ES-I3 (cell line): ENCODE measurements at regions not wholly inside any gene's neighbourhood (a gene's known extent, or its start where the extent isn't known, plus 50 kb on each side); places are given as distances from the start of the nearest gene placed in this dataset.
"Not testable (repeated sequence)": the region's sequence is repeated elsewhere in the genome, so short reads cannot be mapped to it uniquely, and the experiment has no call there.

Experiments used
- H3K36me3 ChIP-seq: 2 replicates; pipeline ENCODE4 v1.6.1; 2013; ENCODE audit warnings: mild to moderate bottlenecking, low read length, control low read depth, moderate library complexity; ENCODE audit not compliant: insufficient read depth
- H3K4me1 ChIP-seq: 2 replicates; pipeline ENCODE4 v1.6.1; 2013; ENCODE audit warnings: mild to moderate bottlenecking, control low read depth, low read length; ENCODE audit not compliant: insufficient read depth
- H3K9ac ChIP-seq: 2 replicates; pipeline ENCODE4 v1.6.1; 2013; ENCODE audit warnings: low read depth, mild to moderate bottlenecking, low read length, moderate library complexity
- H3K9me3 ChIP-seq: 2 replicates; pipeline ENCODE4 v1.6.1; 2013; ENCODE audit warnings: mild to moderate bottlenecking, low read length, moderate library complexity; ENCODE audit not compliant: control insufficient read depth, insufficient read depth

DNA sequence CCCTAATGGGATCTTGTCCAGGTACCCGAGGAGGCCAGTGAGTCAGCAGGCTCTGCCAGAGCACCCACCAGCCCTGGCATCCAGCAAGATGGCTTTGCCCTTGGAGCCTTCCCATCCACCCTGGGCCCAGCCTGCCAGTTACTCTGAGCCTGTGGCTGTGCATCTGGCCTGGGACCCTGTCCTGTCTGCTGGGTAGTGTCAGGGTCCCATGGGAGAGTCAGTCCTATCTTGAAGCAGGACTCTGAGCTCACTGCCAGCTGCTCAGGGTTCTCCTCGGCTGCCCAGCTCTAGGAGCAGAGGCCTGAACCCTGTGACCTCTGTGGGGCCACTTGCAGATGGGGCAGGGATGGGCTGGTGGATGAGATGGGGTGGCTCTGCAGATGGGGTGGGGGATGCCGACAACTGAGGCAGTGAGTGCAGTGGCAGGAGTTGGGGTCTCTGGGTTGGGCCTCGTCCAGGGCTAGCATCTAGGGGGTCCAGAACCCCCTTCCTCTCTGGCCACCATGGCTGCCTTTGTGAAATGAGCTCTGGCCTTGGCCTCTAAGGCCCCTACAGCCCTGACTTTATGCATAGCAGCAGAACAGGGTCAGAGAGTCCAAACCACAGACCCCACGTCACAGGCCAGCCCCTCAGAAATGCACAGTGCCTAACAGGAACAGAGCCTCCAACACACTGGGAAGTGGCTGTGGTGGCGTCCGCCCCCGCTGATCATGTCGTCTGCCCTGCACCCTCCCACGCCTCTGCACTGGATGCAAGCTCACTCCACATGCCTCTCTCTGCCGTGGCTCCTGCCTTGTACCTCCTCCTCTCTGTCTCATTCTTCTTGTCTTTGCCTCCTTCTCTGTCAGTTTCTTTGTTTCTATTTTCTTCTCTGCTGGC, 88.1 kb upstream of the RET start:
- Histone ChIP-seq H3K36me3 (no peaks in the 10 kb centered on the region), H3K4me1 (no peaks in the 10 kb centered on the region), H3K9ac (no peak overlapping the region), H3K9me3 (no peaks in the 10 kb centered on the region)

DNA sequence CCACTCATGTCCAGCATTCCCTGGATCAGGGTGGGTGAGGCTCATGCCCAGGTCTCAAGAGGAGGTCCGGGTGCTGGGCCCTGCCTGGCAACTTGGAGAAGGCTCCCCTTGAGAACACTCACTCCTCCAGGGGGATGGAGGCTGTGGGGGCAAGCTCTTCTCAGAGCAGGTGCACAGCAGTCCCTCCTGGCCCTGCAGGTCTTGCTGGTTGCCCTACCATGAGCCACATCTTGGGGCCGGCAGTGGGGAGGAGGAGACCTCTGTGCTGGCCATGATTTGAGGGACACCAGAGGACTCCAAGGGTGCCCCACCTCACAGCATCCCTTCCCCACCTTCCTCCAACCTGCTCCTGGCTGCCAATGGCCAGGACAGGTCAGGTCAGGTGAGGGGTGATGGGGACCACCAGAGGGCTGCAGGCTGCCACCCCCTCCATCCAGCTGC, 87.4 kb upstream of the RET start:
- H3K4me1 ChIP-seq, result no peaks in the 10 kb centered on the region
- no peak overlapping the region for H3K9ac ChIP-seq
- no peaks in the 10 kb centered on the region for H3K36me3 ChIP-seq
- H3K9me3 ChIP-seq, result no peaks in the 10 kb centered on the region

DNA sequence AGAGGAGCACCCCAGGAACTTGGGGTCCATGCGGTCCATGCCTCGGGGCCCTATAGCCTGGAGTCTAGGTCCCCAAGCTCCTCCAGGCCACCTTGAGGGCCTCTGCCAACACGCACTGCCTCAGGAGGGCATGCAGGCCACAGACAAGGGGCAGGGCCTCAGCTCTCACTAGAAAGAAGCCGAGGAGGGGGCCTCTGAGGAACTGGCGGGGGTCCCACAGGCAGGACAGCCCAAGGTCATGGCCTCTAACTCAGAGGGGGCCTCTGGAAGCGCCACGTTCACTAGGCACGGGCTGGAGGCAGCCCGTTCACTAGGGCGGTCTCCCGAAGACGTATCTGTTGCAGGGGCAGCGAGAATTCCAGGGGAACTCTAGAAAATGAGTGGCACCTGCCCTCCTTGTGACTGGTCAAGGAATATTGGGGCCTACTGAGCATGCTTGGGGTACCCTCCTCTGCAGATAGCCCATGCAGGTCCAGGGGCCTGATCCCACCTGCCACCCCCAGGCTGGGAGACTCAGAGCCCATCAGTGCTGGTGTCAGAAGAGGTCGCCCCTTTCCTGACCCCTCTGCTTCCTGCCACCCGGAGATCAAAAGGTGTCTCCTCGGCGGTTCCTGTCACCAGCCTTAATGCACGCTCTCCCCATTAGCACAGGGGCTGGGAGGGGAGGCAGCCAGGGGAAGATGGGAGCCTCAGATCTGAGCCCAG, 86.7 kb upstream of the RET start:
- H3K9ac ChIP-seq, result no peak overlapping the region

DNA sequence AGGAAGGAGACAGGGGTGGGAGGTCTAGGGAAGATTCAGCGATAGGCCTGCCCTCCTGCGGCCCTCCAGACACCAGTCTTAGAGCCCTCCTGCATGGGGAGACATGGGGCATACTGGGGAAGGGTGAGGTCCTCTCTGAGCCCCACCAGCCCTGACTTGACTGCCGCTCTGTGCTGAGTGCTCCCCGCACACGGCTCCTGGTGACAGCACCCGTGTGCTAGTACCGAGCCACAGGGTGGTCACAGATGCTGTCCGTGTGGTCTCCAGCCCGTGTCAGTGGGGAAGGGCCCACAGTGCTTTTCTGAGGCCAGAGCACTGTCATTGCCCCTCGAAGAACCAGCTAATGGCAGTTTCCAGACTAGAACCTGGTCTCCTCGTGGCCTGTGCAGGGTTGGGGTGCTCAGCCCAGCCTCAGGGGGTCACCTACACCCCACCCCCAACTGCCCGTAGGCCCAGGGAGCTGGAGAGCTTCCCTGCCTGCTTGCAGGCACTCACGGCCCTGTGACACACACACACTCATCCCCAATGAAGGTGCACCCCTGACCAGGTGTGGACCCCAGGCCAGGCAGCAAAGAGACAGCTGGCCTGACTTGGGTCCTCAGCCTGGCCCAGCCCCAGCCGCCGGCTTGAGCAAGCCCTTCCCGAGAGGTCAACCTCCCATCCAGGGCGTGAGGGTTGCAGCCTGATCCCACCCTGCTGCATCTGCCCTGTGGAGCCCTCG, 86.0 kb upstream of the RET start:
- no peaks in the 10 kb centered on the region for H3K4me1 ChIP-seq
- no peak overlapping the region for H3K9ac ChIP-seq
- H3K9me3 ChIP-seq, result no peaks in the 10 kb centered on the region
- H3K36me3 ChIP-seq, result no peaks in the 10 kb centered on the region

More for the DNA sequence above, 86.7 kb upstream of the RET start:
- H3K36me3 ChIP-seq, result no peaks in the 10 kb centered on the region
- H3K4me1 ChIP-seq, result no peaks in the 10 kb centered on the region
- H3K9me3 ChIP-seq, result no peaks in the 10 kb centered on the region

DNA sequence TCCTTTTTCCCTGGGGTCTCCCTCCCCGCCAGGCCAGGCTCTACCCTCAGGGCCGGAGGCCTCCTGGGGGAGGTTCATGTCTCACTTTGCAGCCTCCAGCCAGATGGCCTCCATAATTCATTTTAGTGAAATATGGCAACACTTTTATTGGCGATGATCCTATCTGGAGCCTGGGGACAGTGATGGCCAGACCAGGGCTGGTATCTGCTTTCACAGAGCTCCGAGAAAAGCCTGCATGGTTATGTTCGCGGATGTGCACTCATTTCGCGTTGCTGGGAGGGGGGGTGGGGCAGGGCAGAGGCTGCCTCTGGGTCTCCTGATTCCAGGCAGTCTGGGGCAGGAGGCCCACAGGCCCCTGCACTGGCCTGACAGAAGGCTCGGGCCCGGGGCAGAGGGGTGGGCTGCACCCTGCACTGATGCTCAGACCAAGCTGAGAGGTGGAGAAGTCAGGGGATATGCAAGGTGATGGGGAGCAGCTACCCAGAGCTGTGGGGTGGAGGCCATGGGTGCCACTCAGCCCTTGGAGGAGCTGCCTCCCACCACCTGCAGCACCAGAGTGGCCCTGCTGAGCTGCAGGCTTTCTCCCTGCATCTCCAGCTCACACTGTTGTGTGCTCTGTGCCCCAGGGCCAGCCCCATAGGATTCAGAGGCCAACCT, 85.3 kb upstream of the RET start:
- Histone ChIP-seq H3K4me1 (no peaks in the 10 kb centered on the region), H3K9me3 (no peaks in the 10 kb centered on the region), H3K36me3 (no peaks in the 10 kb centered on the region), H3K9ac (no peak overlapping the region)

DNA sequence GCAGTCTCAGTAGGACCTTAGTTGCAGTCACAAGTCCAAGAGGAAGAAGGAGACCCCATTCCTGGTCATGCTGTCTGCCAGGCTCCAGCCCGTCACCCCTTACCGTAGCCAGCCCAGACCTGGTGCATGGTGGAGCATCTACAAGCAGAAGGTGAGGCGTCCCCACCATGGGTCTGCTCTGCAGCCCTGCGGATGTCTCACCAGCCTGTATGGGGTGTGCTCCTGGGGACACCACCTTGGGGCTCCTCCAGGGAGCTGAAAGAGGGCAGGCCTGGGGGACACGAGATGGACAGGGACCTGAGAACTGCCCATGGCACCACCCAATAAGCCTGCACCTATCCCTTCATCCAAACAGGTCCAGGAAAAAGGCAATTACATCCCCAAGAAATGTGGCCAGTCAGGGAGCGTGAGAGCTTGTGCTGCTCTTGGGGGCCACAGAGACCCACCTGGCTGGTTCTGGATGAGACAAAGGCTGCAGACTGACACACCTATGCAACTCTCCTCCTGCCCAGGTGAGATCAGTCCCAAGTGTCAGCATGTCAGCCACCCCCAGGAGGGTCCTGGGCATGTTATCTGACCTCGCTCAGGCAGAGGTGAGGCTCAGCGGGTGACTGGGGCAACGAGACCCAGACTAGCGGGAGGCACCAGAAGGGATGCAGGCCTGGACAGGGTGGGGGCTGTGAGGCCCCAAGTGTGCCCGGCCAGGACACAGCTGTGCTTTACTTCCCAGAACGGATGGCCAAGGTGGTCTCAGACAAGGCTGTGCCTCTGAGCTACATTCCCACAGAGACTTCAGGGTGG, 84.5 kb upstream of the RET start:
- Histone ChIP-seq H3K9me3 (no peaks in the 10 kb centered on the region), H3K36me3 (no peaks in the 10 kb centered on the region), H3K9ac (no peak overlapping the region), H3K4me1 (no peaks in the 10 kb centered on the region)

DNA sequence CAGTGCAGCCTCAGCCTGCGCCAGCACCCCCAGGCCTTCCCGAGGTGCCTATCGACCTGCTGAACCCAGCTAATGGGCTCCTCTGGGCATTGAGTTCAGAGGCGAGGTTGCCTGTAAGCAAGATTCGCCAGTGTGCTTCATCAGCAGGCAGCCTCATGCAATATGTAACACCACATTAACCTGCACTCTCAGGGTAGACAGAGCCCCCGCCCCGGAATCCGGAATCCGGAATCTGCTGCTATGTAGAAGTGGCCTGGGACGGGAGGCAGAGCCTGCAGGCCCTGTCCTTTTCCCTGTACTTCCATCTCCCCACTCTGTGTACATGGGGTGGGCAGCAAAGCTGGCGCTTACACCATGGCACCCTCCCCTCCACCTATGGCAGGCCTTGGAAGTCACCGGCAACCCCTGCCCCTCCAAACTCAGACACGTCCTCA, 83.9 kb upstream of the RET start:
- Histone ChIP-seq H3K4me1 (no peaks in the 10 kb centered on the region), H3K36me3 (no peaks in the 10 kb centered on the region), H3K9me3 (no peaks in the 10 kb centered on the region), H3K9ac (no peak overlapping the region)

DNA sequence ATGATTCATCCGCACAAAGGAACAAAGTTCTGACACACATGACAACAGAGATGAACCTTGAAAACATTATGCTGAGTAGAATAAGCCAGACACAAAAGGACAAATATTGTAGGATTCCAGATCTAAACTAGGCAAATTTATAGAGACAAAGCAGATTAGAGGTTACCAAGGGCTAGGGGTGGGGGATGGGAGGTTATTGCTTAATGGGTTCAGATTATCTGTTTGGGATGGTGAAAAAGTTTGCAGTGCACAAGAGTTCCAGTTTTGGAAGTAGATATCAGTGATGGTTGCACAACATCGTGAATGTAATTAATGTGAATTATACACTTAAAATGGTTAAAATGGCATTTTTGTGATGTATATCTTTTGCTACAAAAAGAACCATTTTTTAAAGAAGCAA, 82.0 kb upstream of the RET start:
- H3K9ac ChIP-seq, H3K4me1 ChIP-seq, H3K36me3 ChIP-seq, H3K9me3 ChIP-seq: not testable (repeated sequence)

DNA sequence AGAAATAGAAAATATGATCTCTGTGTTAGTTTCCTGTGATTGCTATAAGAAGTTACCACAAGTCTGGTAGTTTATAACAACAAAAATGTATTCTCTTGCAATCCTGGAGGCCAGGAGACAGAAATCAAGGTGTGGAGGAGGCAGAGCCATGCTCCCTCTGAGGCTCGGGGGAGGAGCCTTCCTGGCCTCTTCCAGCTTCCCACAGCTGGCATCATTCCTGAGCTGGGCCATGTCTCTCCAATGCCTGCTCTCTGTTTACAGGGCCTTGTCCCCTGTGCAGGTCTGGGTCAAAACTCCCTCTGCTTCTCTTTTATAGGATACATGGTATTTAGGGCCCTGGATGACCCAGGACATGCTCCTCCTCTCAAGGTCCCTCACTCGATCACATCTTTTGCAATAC, 81.3 kb upstream of the RET start:
- no peaks in the 10 kb centered on the region for H3K9me3 ChIP-seq
- H3K4me1 ChIP-seq, result no peaks in the 10 kb centered on the region
- H3K36me3 ChIP-seq, result no peaks in the 10 kb centered on the region
- no peak overlapping the region for H3K9ac ChIP-seq

DNA sequence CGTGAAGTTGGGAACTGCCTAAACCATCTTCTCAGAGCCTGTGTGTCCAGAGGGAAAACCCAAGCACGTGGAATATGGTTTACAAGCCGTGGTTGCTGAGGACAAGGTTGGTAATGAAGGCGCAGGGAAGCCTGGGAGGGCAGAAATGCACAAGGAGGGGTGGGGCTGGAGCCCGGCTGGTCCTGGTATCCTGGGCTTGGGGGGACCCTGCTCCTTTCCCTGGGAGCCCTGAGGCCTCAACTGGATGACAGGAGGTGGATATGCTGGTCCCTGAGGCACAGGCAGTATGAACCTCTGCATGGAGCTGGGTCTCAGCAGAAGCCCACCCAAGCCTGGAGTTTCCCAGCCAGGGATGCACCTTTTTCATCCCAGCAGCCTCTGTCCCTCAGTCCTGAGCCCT, 80.3 kb upstream of the RET start:
- Histone ChIP-seq H3K4me1 (no peaks in the 10 kb centered on the region), H3K9ac (no peak overlapping the region), H3K36me3 (no peaks in the 10 kb centered on the region), H3K9me3 (no peaks in the 10 kb centered on the region)

DNA sequence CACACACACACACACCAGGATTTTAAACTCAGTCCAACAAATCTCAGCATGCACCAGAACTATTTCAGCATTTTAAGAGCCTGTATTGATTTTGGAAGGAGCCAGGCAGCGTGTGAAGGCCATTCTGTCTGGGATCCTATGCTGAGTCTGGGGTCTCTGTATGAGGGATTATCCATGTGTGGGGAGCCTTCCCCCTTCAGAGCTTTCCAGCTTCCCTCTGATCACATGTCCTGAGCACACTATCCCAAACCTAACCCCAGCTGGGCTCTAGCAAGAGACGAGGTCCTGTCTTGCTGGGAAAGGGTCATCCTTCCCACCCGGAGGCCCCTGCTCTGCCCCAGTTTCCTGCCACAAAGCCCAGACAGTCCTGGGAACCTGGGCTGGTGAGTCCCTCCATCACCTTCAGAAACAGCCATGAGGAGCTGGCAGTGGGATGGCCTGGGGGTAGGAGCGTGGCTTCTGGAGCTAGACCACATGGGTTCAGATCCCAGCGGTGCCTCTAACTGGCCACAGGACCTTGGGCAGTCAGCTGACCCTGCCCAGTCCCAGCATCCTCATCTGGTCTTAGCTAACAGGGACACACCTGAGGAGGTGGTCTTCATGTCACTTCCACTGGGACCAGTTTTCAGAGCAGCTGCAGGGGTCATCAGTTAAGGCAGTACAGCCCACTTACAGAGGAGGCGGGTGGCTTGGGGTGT, 79.6 kb upstream of the RET start:
- H3K36me3 ChIP-seq, result no peaks in the 10 kb centered on the region
- no peak overlapping the region for H3K9ac ChIP-seq
- no peaks in the 10 kb centered on the region for H3K9me3 ChIP-seq
- no peaks in the 10 kb centered on the region for H3K4me1 ChIP-seq

DNA sequence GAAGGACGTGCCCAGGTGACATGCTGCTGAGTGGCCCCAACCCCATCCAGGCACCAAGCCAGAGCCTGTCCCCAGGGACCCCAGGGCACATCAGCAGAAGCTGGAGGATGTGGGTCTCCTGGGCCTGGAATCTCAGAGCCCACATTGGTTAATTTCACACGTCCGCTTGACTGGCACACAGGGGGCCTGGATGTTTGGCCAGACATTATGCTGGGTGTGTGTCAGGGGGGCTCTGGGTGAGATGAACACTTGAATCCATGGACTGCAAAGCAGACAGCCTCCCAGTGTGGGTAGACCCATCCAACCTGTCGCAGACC, 79.1 kb upstream of the RET start:
- no peak overlapping the region for H3K9ac ChIP-seq
- H3K36me3 ChIP-seq, result no peaks in the 10 kb centered on the region
- no peaks in the 10 kb centered on the region for H3K4me1 ChIP-seq
- H3K9me3 ChIP-seq, result no peaks in the 10 kb centered on the region
